NCI-H1694 (cell line): ENCODE measurements at regions not wholly inside any gene's neighbourhood (a gene's known extent, or its start where the extent isn't known, plus 50 kb on each side); places are given as distances from the start of the nearest gene placed in this dataset.
"Not testable (repeated sequence)": the region's sequence is repeated elsewhere in the genome, so short reads cannot be mapped to it uniquely, and the experiment has no call there.

Source experiments
- DNase-seq: peaks from one replicate; lab custom pipeline; 2025; lab: John Stamatoyannopoulos, UW

- DNase-seq, result no peak
These were observed 83.9 kb upstream of the TMEM178A start for GRCh38 chr2:39581866-39582265.

GRCh38 chr2:39583213-39583612, 82.5 kb upstream of the TMEM178A start:
- DNase-seq, result no peak

GRCh38 chr2:39583781-39584180, 81.9 kb upstream of the TMEM178A start:
- no peak for DNase-seq

GRCh38 chr2:39584283-39584965, 81.3 kb upstream of the TMEM178A start:
- DNase-seq, result no peak

GRCh38 chr2:39585531-39585930, 80.2 kb upstream of the TMEM178A start:
- not testable (repeated sequence) for DNase-seq

- DNase-seq, result no peak
These were observed 78.5 kb upstream of the TMEM178A start for GRCh38 chr2:39587168-39587567.

- DNase-seq, result no peak
These were observed 78.1 kb upstream of the TMEM178A start for GRCh38 chr2:39587641-39588040.

GRCh38 chr2:39593439-39594393, 72.0 kb upstream of the TMEM178A start:
- no peak for DNase-seq

- DNase-seq, result no peak
These were observed 70.6 kb upstream of the TMEM178A start for GRCh38 chr2:39595116-39595515.

GRCh38 chr2:39597314-39597713, 68.4 kb upstream of the TMEM178A start:
- DNase-seq, result no peak

GRCh38 chr2:39602616-39603015, 63.1 kb upstream of the TMEM178A start:
- no peak for DNase-seq

- no peak for DNase-seq
These were observed 62.3 kb upstream of the TMEM178A start for GRCh38 chr2:39603436-39603835.

GRCh38 chr2:39604866-39605265, 60.9 kb upstream of the TMEM178A start:
- no peak for DNase-seq

GRCh38 chr2:39606585-39606984, 59.1 kb upstream of the TMEM178A start:
- no peak for DNase-seq

- DNase-seq, result no peak
These were observed 58.0 kb upstream of the TMEM178A start for GRCh38 chr2:39607538-39608262.

GRCh38 chr2:39608263-39608575, 57.5 kb upstream of the TMEM178A start:
- no peak for DNase-seq

- no peak for DNase-seq
These were observed 56.9 kb upstream of the TMEM178A start for GRCh38 chr2:39608686-39609441.

GRCh38 chr2:39609917-39610316, 55.8 kb upstream of the TMEM178A start:
- no peak for DNase-seq

GRCh38 chr2:39615675-39616074, 50.0 kb upstream of the TMEM178A start:
- DNase-seq, result no peak
